Astrocyte of the cerebellum (primary cell): ENCODE measurements at regions not wholly inside any gene's neighbourhood (a gene's known extent, or its start where the extent isn't known, plus 50 kb on each side); places are given as distances from the start of the nearest gene placed in this dataset.

ENCODE experiments used
- DNase-seq: peaks from one replicate; pipeline ENCODE4 v3.0.0-alpha.2; 2011; ENCODE audit warnings: low read depth
- H3K4me3 ChIP-seq: 2 replicates; pipeline ENCODE4 v1.5.1; 2011; ENCODE audit warnings: mild to moderate bottlenecking, low read depth, low read length, moderate library complexity
- in situ Hi-C: cut with HindIII; loops from 2 replicates; pipeline ENCODE4 v1.10.0; 2017; ENCODE audit warnings: low sequenced_read_pairs
- TF ChIP-seq, protein P1 (sequence below): IDR thresholded peaks from 2 replicates; pipeline ENCODE4 v1.5.1; 2012; ENCODE audit warnings: low read length, low read depth, moderate library complexity, mild to moderate bottlenecking; ENCODE audit errors: missing control alignments

DNA sequence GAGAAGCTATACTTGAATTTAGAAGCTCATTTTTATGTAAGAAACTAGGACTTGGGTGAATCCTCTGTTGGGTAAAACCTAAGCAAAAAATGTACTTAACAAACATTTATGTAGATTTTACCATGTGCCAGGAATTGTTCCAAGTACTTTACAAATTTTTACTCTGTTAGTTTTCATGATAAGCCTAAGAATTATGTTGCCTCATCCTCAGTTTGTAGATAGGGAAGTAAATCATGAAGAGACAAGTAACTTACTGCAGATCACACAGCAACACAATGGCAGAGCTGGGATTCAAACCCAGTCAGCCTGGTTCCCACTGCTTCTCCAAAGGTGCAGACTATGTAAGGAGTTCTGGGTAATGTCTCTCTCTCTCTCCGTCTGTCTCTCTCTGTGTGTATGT, 169.9 kb downstream of the DIPK2A start:
- DNase-seq = no peak
- no peak overlapping the region for H3K4me3 ChIP-seq
- in situ Hi-C loops = no loop called here
- TF ChIP-seq, protein P1, sequence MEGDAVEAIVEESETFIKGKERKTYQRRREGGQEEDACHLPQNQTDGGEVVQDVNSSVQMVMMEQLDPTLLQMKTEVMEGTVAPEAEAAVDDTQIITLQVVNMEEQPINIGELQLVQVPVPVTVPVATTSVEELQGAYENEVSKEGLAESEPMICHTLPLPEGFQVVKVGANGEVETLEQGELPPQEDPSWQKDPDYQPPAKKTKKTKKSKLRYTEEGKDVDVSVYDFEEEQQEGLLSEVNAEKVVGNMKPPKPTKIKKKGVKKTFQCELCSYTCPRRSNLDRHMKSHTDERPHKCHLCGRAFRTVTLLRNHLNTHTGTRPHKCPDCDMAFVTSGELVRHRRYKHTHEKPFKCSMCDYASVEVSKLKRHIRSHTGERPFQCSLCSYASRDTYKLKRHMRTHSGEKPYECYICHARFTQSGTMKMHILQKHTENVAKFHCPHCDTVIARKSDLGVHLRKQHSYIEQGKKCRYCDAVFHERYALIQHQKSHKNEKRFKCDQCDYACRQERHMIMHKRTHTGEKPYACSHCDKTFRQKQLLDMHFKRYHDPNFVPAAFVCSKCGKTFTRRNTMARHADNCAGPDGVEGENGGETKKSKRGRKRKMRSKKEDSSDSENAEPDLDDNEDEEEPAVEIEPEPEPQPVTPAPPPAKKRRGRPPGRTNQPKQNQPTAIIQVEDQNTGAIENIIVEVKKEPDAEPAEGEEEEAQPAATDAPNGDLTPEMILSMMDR = no peak

DNA sequence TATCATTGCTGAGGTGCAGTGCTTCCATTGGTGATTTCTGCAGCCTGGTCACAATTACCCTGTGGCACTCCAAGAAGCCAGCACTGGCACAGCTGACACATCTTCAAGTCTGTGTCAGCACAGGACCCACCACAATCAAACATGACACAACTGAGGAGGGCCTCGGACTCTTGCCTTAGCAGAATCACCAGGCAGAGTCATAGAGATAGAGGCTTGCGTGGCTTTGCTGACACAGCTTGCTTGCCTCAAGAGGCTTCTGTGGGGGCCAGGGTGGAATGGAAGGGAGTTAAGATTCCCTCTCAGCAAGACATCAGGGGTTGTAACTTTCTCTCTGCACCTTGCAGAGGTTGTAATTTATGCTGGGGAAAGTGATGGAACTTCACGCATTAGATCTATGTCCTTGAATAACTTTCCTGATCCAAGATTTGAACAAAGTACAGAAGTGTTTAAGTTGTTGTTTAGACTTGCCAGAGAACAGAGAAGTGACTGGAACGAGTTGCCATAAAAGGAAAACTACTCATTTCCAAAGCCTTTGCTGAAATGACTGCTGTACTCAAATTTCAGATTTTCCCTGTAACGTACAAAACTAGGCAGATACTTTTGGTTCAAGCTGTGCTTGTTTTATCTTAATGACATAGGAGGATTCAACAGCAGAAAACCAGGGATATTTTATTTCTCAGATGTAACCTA, 170.7 kb downstream of the DIPK2A start:
- no peak for DNase-seq
- in situ Hi-C loops = no loop called here
- TF ChIP-seq, protein P1 = no peak
- no peak overlapping the region for H3K4me3 ChIP-seq

DNA sequence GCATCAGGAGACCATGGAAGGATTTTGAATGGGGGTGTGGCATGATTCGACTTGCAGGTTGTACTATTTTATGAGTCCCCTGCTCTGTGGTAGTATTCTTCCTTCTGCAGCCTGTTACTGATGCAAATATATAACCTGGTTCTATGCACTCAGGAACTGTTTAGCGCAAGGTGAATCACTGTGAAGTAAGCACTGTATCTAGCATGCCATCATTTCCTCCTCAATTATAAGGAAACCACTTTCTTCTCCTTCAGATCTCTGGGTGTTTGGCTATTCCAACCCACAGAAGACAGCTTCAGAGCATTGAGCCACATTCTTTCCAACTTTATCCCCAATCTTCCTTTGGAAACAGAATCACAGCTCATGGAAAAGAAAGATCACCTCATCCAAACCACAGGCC, 176.7 kb downstream of the DIPK2A start:
- H3K4me3 ChIP-seq = no peak overlapping the region
- DNase-seq = no peak
- TF ChIP-seq, protein P1 = no peak
- in situ Hi-C loops = no loop called here

DNA sequence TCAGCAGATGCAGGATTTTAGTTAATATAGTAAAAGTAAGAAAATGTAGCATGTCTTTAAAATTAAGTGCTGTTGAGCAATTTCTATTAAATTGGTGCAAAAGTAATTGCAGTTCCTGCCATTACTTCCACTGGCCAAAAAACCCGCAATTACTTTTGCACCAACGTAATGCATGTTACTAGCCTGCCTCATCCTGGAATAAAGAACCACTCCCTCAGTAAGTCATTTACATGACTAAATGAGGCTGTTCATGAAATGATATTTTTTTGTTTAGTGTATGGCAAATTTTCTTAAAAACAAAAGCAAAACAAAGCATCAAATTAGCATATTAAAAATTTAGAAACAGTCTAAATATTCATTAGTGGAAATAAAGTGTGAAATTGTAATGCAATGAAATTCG, 180.4 kb downstream of the DIPK2A start:
- TF ChIP-seq, protein P1 = no peak
- H3K4me3 ChIP-seq = no peak overlapping the region
- DNase-seq = no peak
- in situ Hi-C loops = no loop called here

DNA sequence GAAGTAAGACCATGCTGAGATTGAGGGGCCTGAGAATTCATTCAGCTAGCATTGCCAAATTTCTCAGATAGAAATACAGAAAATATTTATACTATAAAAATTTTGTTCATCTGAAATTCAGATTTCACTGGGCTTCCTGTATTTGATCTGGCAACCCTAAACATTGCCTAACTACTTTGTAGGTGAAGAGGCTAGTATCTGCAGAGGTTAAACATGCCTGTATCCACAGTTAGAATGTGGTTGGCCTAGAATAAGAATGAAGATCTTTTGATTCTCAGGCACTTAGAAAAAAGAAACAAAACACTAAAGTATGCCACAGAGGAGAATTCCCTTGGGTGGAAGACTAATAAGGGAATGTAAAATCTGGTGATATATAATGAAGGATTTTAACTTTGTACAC, 189.0 kb downstream of the DIPK2A start:
- no peak for DNase-seq
- TF ChIP-seq, protein P1 = no peak
- no peak overlapping the region for H3K4me3 ChIP-seq
- in situ Hi-C loops = no loop called here

DNA sequence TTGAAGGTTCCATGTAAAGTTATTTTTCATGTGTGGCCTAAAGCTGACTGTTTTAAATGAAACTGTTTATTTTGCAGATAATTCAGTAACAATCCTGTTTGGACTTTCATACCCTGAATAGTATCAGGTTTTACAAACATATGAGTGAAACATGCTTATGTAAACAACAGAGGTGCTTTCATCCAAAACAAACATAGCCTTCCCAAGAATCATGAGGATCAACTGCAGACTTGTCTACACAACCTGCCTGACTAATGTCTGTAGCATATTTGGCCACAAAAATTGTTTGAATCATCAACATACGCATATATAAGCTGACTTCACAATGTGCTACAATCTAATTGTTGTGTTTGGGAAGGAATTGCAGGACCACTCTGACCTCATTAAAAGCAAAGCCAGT, 190.4 kb downstream of the DIPK2A start:
- in situ Hi-C loops = no loop called here
- TF ChIP-seq, protein P1 = no peak
- no peak overlapping the region for H3K4me3 ChIP-seq
- DNase-seq = peak; percentile 53
